NCI-H748 treated with DMSO at 0.1 percent for 48 hours (cell line): ENCODE measurements at regions not wholly inside any gene's neighbourhood (a gene's known extent, or its start where the extent isn't known, plus 50 kb on each side); places are given as distances from the start of the nearest gene placed in this dataset.
"Not testable (repeated sequence)": the region's sequence is repeated elsewhere in the genome, so short reads cannot be mapped to it uniquely, and the experiment has no call there.

Source experiments
- DNase-seq: peaks from one replicate; lab custom pipeline; 2025; lab: John Stamatoyannopoulos, UW

GRCh38 chr4:62706423-62706822 lies 1506.3 kb downstream of the ADGRL3 start:
- no peak for DNase-seq

DNA sequence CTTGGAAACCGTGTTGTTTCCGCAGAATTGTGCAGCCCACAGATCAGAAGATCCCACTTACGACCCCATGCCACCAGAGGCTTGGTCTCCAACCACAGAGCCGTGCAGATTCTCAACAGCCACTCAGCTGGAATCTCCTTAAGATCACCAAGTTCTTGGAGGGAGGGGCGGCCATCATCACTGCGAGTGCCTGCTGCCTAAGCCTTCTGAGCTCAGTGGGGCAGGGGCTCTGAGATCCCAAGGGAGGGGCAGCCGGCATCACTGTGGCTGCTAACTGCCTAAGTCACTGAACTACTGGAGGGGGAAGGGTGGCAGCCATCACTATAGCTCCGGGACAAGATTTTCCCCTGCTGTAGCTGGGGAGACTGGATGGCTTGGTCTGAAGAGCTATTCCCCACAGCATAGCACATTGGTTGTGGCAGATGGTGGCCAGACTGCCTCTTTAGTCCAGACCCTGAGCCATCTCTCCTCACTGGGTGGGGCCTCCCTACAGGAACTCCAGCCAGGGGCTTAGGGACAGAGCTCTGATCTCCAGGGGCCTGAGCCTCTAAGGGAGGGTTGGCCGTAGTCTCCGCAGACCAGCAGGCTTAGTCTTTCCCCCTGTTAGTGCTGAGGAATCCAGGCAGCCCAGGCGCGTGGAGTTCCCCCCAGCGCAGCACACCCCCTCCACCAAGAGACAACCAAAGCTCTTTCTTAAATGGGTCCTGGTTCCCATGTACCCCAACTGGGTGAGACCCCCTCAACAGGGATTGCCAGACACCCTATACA lies 1483.9 kb downstream of the ADGRL3 start:
- DNase-seq = no peak

- DNase-seq = no peak
Observed at GRCh38 chr4:62676962-62677361, 1476.8 kb downstream of the ADGRL3 start.

- peak; percentile 40 for DNase-seq
Observed at GRCh38 chr4:62670514-62670913, 1470.4 kb downstream of the ADGRL3 start.

GRCh38 chr4:62661821-62662220 lies 1461.7 kb downstream of the ADGRL3 start:
- no peak for DNase-seq

- no peak for DNase-seq
Observed at GRCh38 chr4:62656006-62656405, 1455.9 kb downstream of the ADGRL3 start.

- DNase-seq = peak; percentile 20
Observed at GRCh38 chr4:62644372-62644771, 1444.2 kb downstream of the ADGRL3 start.

GRCh38 chr4:62640296-62640695 lies 1440.2 kb downstream of the ADGRL3 start:
- DNase-seq = no peak

DNA sequence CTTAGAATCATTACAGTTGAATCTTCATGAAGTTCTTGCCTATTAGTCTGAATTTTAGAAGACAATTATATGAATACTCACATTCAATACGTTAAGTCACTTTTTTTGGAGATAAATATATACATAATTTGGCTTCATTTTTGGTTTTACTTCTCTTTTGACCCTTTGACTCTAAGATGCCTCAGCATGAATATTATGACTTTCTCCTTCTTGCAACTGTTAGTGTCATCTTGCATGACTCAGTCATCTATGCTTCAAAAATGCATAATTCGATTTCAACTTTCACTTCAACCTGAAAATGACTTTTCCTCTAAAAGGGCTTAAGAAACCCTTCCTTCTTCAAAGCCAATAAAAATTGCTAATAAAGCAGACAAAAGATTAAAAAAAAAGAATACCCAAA lies 1427.5 kb downstream of the ADGRL3 start:
- DNase-seq = no peak

DNA sequence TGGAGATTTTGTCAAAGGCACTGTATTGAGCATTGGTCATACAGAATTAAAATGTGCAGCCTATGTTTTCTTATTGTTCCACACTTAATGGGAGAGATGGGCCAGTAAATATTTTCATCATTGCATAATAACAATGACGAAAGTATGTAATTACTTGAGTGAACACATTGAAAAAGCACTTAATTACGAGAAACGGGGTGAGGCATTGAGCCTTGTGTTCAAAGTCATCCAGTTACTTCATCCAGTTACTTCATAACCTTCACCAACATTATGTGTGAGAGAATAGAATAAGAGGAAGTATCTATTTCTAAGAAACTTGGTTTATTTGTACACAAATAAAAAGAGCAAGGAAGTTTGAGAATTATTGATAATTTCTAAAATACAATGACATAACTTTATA lies 1427.0 kb downstream of the ADGRL3 start:
- DNase-seq = no peak

DNA sequence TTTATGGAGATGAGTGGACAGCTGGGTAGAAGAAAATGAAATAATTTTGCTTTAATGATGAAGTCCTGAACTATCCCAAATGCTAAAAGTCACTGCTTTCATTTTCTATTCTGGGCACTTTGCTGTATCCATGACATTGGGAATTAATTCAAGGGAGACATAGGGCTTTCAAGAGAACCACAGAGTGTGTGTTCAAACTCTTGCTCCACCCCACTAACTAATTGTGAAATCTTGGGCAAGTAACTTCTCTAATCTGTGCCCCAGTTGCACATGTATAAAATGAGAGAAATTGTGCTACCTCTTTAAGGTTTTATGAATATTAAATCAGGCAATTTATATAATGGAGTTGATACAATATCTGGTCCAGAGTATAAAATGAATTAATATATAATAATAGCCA lies 1422.0 kb downstream of the ADGRL3 start:
- DNase-seq = no peak

GRCh38 chr4:62619971-62620370 lies 1419.8 kb downstream of the ADGRL3 start:
- no peak for DNase-seq

DNA sequence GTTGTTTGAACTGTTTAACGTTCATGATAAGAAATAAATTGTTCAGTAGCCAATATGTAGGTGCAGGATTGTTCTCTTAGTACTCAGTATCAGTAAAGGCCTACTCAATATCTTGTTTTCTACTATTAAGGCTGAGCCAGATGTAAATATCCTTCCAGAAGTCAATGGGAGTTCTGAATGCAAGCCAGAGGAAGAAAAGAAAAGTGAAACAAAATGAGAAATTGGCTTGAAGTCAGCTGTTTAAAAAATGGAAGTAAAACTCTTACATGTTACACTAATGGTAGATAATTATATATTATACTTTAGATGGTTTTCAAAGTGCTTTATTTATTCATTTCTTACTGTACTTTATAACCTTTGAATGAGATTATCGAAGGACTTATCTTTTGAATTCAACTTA lies 1417.9 kb downstream of the ADGRL3 start:
- no peak for DNase-seq

GRCh38 chr4:62601737-62602136 lies 1401.6 kb downstream of the ADGRL3 start:
- no peak for DNase-seq

- not testable (repeated sequence) for DNase-seq
Observed at GRCh38 chr4:62595265-62595664, 1395.1 kb downstream of the ADGRL3 start.

DNA sequence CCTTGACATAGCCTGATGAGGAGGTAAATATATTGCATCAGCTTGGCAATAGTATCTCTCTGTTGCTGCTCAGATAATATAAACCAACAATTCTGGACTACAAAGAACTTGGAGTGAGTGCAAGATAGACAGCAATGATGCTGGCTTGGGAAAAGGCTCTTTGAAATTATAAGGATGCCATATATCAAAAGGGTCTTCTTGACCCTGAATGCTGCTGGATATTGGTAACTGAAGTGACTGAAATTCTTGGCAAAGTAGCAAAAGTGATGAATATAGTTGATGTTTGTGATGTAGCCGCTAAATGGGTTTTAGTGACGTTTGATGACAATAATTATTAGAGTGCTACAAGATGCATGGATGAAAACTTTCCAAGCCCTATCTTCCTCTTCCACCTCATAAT lies 1391.6 kb downstream of the ADGRL3 start:
- no peak for DNase-seq

- DNase-seq = no peak
Observed at GRCh38 chr4:62588671-62589070, 1388.5 kb downstream of the ADGRL3 start.

GRCh38 chr4:62571494-62571893 lies 1371.4 kb downstream of the ADGRL3 start:
- DNase-seq = no peak

GRCh38 chr4:62560858-62561257 lies 1360.7 kb downstream of the ADGRL3 start:
- no peak for DNase-seq

GRCh38 chr4:62550121-62550520 lies 1350.0 kb downstream of the ADGRL3 start:
- DNase-seq = no peak

DNA sequence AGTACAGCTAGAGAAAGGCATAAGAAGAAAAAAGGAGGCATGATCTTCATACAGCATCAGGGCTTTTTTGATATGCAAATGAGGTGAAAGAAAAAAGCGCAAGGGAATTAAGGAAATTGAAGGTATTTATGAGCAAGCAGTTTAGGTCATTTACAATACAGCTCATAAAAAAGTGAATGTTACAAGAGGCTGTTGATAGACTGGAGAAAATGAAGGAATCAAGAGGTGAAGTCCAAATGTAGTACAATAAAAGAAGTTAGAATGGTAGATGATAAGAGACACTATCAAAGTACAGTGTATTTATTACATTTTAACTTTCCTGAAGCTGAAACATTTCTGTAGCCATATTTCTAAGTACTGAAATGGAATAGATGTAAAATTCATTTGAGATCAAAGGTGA lies 1349.5 kb downstream of the ADGRL3 start:
- DNase-seq = no peak

DNA sequence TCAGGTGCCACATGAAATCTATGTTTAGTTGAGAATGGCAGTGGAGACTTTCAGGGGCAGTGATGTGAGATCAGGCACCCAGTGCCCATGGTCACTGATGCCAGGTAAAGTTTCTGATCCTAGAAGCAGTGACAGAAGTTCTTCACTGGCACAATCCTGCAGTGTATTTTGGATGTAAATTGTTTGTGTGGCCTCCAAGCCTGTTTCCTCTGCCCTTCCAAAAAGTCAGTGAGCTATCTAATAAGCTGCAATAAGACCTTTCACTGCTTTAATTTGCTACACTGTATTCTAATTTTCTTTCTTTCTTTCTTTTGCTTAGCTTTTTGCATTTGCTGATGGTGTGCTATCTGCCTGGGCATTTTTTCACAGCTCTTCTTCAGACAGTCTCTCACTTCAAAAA lies 1348.6 kb downstream of the ADGRL3 start:
- no peak for DNase-seq

- no peak for DNase-seq
Observed at GRCh38 chr4:62548108-62548524, 1348.0 kb downstream of the ADGRL3 start.

DNA sequence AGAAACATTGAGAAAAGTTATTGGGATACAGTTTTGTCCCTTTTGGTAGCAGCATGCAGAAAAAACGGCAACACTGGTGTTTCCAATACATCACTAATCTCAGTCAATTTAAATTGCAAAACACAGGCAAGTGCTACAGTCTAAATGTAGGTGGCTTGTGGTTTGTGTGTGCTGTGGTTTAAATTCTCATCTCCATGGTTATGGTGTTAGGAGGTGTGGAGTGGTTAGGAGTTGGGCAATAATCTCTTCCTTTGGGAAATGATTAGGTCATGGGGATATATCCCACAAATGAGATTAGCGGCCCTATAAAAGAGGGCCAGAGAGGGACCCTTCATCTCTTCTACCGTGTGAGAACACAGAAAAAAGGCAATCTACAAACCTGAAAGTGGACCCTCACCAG lies 1344.3 kb downstream of the ADGRL3 start:
- DNase-seq = no peak
